HG03442 (cell line): ENCODE measurements at regions not wholly inside any gene's neighbourhood (a gene's known extent, or its start where the extent isn't known, plus 50 kb on each side); places are given as distances from the start of the nearest gene placed in this dataset.

Experiments used
- ATAC-seq: cut with Tn5 transposase; IDR thresholded peaks from one replicate; pipeline ENCODE4 v1.9.1; 2021; ENCODE audit warnings: mild to moderate bottlenecking, moderate library complexity; ENCODE audit not compliant: unreplicated experiment

- ATAC-seq, result no peak
Measured at GRCh38 chr1:38580594-38580993, 279.0 kb downstream of the RRAGC start.

GRCh38 chr1:38579056-38579455 lies 280.5 kb downstream of the RRAGC start:
- ATAC-seq, result no peak

GRCh38 chr1:38578271-38578951 lies 281.2 kb downstream of the RRAGC start:
- no peak for ATAC-seq

- ATAC-seq, result no peak
Measured at GRCh38 chr1:38577937-38578270, 281.7 kb downstream of the RRAGC start.

GRCh38 chr1:38577385-38577784 lies 282.2 kb downstream of the RRAGC start:
- ATAC-seq, result no peak

GRCh38 chr1:38576241-38576640 lies 283.3 kb downstream of the RRAGC start:
- ATAC-seq, result no peak

- ATAC-seq, result no peak
Measured at GRCh38 chr1:38571726-38572125, 287.8 kb downstream of the RRAGC start.

- no peak for ATAC-seq
Measured at GRCh38 chr1:38570657-38570975, 289.0 kb downstream of the RRAGC start.

GRCh38 chr1:38569932-38570656 lies 289.5 kb downstream of the RRAGC start:
- no peak for ATAC-seq

GRCh38 chr1:38568061-38568857 lies 291.3 kb downstream of the RRAGC start:
- no peak for ATAC-seq

GRCh38 chr1:38567401-38567800 lies 292.2 kb downstream of the RRAGC start:
- no peak for ATAC-seq

- ATAC-seq, result no peak
Measured at GRCh38 chr1:38565020-38565491, 294.5 kb downstream of the RRAGC start.

- no peak for ATAC-seq
Measured at GRCh38 chr1:38563942-38564735, 295.4 kb downstream of the RRAGC start.

- no peak for ATAC-seq
Measured at GRCh38 chr1:38561725-38562124, 297.8 kb downstream of the RRAGC start.

GRCh38 chr1:38561110-38561509 lies 298.5 kb downstream of the RRAGC start:
- ATAC-seq, result no peak

GRCh38 chr1:38560457-38560856 lies 299.1 kb downstream of the RRAGC start:
- no peak for ATAC-seq

- peak; percentile 52 for ATAC-seq
Measured at GRCh38 chr1:38559446-38560165, 300.0 kb downstream of the RRAGC start.

- ATAC-seq, result peak; percentile 29
Measured at GRCh38 chr1:38558500-38559445, 300.8 kb downstream of the RRAGC start.

GRCh38 chr1:38558055-38558454 lies 301.5 kb downstream of the RRAGC start:
- no peak for ATAC-seq
